HG03571 (cell line): ENCODE measurements at regions not wholly inside any gene's neighbourhood (a gene's known extent, or its start where the extent isn't known, plus 50 kb on each side); places are given as distances from the start of the nearest gene placed in this dataset.
"Not testable (repeated sequence)": the region's sequence is repeated elsewhere in the genome, so short reads cannot be mapped to it uniquely, and the experiment has no call there.

Experiments
- ATAC-seq: cut with Tn5 transposase; IDR thresholded peaks from one replicate; pipeline ENCODE4 v1.9.1; 2021; ENCODE audit not compliant: unreplicated experiment

DNA sequence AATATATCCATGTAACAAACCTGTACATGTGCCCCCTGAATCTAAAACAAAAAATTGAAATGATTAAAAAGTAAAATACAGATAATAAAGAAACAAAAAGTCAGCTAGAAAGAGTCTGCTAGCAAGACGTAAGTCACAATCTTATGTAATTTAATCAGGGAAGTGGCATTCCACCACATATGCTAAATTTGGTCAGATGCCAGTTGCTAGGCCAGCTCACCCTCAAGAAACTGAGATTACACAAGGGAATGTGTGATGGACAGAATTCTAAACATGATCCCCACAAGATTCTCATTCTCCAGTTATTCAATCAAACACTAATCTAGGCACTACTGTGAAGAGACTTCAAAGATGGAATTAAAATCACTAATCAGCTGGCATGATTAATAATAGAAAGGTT lies 689.3 kb downstream of the CENPC start:
- ATAC-seq = no peak

DNA sequence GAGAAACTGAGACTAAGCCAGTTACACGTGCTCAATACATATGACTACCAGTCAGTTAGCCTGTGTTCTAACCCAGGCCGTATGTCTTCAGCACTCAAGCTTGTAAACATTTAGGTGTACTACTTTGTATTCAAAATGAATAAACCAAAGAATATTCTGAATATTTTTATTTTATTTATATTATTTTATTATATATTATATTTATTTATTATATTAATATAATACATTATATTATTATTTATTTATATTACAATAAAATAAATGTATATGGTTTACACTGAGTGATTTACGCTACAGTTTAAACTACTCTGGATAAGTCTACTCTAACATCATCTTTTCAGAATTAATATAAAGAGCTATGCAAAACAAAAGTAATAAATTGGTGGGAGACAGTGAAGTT lies 691.5 kb downstream of the CENPC start:
- ATAC-seq = no peak

DNA sequence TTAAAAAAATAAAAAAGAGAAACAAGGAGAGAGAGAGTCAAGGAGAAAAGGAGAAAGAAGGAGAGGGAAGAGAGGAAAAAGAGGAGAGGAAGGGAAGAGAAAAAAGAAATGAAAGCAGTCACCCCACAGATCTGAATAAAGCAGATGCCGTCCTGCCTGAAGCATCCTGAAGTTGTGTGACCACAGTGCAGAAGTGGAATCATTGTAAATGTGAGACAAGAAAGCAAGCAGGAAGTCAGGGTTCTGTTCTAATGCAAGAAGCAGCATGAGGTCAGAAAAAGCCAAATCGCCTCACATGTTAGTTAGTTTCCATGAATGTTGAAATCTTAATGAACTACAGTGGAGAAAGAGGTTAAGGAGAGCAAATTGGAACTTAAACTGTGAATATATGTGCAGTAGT lies 692.5 kb downstream of the CENPC start:
- ATAC-seq = no peak

DNA sequence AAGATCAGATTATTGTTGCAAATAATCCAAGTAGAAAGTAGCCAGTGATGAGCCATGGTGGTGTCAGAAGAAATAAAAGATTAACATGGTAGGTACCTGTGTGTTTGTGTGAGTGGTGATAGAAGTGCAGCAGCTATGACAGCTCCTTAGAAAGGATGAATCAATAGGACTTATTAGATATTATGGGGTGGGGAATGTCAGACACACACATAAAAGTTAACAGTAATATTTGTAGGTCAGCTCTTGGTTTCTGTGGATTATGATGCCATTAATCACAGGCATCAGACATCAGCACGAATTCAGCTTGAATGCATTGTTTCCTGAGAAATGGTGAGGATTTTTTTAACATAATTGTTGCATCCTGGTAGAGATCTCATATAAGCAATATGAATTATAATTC lies 695.7 kb downstream of the CENPC start:
- ATAC-seq = no peak

DNA sequence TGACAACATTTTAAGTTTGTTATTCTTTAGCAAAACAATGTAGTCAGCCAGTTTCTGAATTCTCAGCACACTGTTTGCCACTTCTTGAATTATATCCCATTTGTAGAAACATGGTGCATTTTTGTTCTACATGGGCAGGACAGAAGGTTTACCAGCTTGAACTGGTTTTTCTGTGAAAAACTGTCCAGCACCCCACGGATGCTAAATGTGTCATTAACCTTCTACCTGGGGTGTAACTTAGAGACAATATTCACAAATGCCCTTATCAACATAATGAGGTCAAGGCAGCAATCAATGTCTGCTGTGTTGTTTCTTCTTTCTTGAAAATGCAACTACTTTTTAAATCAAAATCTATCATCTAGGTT lies 702.6 kb downstream of the CENPC start:
- no peak for ATAC-seq

DNA sequence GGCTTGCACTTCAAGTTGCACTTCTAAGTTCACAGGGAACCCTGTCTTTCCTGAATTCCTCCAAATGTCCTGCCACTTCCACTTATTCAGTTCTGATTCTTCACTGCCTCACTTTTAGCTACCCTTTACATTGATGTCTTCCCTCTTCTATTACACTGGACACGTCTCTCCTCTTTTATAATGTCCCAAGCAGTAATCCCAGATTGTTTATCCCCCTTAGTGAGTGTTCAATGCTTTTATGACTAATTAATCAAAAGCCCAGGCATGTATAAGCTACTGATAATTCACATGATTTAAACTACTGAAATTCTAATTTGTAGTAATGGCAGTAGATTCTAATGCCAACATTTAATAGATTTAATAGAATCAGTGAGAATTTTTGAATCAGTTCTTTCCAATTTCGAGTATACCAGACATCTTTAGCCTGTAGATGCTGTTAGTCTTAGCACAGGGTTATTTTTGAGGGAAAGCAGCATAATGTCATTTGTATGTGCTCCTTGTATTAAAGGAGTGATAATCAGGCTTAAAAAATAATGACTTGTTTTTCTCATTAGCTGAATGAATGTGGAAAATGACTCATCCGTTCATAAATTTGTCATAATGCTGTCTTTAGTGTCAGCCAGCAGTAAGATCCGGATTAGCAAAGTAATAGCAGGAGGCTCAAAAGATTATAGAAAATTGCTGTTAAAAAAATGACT lies 703.1 kb downstream of the CENPC start:
- no peak for ATAC-seq

DNA sequence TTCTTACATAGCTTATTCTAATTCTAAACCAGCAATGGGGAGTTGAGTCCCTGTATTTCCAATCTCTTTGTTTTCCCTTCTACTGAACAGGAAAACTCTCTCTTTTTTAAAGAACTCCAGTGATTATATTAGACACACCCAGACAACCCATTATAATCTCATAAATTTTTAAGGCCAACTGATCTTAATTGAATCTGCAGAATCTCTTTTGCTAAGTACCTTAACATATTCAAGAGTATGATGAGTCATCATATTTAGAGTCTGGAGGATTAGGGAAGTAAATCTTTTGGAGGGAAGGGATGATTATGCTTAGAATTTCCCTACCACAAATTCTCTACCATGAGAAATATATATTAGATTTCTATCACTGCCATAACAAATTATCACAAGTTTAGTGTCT lies 705.1 kb downstream of the CENPC start:
- ATAC-seq = no peak

DNA sequence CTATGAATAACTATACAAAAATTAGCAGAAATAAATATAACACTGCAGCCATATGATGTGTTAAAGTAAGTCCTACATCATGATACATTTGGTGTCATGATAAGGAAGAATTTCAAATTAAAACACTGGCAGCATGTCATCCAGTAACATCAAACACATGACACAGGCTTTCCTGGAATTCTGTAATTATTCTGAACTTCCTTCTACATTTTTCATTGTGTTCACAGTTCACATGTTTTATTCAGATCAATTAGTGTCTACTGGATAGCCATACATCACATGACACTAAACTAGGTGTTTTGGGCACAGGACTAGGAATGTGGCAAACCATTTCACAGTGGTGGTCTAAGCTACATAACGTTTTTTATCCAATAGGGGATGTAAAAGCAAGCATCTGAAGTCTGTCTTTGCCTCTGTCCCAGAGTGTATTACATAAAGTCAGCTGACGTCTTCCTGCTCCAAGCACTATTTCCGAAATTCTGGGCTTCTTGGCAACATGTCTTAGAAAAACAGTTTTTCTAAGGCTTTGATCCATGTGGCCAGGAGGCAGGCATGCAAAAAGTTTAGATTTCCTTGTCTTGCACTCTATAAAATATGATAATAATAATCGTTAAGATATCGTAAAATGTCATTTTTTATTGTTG lies 707.9 kb downstream of the CENPC start:
- ATAC-seq = no peak

DNA sequence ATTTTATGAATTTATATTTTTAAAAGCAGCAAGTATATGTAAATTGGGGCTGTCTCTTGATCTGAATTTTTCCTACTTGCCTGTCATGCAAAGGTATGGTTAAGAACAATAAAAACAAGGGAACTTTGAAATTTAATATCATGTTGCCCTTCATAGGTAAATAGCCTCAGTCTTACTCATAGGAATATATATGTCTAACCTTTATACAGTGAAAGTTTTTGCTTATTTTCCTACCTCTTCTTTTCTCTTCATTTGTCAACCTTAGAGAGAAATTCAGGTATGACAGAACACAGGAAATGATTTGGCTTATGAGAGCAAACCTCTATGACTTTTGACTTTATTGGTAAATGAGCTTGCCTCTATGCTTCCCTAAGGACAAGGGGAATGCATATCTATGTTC lies 716.0 kb downstream of the CENPC start:
- no peak for ATAC-seq

DNA sequence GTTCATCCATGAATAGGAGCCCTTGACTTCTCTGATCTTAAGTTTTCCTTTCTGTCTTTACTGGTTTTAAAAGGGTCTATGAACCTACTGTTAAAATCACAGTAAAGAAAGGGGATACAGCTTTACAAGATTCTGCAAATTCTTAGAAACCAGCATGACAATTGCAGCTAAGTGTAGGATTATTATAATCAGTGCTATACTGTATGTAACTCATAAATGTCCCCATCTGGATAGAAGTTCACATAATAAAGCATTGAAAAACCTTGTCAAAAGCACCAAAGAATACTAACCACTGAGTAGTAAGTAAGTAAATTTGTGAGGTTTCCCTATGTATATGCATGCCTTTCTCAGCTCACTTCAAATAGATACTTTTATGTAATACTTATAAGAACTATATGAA lies 724.6 kb downstream of the CENPC start:
- ATAC-seq = no peak

DNA sequence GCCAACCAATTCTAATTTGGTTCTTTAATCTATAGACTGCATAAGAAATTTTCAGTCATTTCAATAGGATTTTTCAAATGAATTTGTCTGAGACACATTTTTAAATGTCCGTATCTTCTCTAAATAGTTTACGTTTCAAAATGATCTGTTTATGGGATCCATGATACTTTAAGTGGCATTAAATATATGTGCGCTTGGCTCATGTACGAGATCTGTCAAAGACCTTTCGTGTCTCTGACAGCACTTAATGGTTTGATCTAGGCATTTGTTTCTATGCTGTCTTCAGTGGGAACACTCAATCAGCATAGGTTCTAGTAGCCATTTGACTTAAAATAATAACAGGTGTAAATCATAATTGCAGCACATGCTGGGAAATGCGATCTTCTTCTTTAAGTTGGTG lies 731.0 kb downstream of the CENPC start:
- ATAC-seq = no peak

DNA sequence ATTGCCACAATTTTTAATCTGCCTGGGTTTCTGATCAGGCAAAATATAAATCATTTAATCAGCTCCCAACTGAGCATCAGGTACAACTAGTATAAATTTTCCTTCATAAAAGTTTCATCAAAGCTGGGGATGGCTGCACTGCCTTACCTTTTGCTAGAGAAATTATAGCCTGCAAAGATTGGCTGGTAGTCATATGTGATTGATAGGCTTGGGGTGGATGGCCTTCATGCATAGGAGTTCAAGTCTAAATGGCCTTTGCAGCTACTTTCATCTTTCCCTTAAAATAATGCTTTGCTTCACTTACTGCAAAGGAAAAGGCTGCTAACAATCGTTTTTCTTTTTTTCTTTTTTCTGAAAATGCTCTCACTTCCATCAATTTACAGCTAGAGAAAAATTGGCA lies 739.7 kb downstream of the CENPC start:
- ATAC-seq = no peak

DNA sequence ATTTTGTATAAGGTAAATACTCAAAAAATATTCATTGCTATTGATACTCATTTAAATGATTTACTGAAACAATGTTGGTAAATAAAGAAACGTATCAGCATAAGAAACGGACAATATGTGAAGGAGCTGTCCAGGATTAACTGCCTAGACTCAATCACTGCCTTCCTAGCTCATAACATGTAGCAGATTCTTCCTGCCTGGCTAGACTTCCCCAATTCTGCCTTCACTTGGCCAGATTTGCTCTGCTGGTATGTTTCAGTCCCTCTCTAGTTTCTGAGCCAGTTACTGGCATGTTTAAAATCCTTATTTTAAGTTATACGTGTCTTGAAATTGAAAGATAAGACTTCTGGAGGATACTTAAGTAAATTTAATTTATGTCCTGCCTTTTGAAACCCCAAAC lies 740.3 kb downstream of the CENPC start:
- ATAC-seq = no peak

DNA sequence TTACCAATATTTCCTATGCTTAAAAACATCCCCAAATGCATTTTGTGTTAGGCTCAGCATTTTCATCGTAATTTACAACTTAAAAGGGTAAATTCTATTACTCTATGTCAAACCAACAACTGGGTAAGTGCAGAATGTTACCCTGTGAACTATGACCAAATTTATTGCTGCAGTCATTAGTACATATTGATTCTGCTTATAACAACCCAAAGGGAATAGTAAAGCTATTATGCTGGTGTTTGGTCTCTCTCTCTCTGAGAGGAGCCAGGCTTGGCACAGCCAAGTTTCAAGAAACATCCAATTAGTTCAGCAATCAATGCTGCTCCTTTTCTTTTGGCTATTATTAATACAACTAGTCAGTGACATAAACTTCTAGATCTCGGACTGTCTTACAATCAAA lies 747.7 kb downstream of the CENPC start:
- ATAC-seq = no peak

DNA sequence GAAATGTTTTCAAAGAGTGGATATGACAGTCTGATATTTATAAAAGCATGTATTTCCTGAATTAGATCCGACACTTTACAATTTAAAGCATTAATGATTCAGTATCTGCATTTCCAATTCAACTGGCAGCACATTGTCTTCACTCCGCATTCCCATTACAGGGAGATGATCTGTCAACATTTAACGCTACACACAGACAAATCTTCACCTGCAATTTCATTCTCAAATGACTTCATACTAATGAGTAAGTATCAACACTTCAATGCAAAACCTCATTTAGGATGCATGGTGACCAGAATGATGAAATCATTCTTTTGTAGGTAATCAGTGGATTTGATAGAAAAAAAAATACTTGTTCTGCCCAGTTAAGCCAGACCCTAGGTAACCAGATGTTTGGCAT lies 749.6 kb downstream of the CENPC start:
- no peak for ATAC-seq

DNA sequence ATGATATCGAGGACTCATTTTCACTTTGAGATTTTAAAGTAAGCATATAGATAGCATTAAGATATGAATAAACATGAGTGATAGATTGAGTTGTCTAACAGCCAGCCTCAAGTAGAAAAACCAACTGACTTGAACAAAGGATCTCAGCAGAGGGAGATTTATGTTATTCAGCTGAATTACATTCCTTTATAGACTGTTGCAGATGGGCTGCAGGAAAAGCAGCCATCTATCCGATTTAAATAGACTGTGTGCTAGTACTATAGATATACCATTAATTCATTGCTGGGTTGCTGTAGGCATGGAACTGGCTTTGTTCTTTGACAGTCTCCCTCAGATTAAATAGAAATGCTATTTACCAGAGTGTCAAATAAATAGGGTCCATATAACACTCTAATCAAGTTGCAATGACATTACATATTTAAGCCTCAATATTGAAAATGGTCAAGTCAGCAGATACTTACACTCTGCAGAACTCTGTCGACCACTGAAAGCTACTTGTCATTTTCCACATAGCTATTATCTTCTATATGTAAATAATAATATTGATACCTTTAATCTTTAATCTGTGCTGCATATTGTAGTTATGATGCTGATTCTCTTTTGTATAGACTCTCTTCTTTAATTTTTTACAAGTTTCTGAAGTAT lies 750.8 kb downstream of the CENPC start:
- ATAC-seq = no peak

DNA sequence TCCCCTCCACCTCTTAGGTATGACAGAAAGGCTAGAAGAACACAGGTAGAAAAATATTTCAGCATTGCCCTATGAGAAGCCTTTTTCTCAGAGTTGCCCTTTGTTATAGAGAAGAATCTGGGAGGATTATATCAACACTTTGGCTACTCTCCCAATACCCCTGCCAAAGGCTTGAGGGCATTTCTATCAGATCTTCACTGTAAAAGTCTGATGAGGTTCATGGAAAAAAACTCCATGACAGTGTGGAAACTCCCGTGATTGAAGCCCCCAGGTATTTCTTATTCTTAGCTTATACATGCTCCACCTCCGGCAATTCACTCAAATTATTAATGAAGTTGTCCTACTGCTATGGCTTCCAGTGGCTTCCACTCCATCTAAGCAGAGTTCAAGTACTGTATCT lies 753.6 kb downstream of the CENPC start:
- no peak for ATAC-seq

DNA sequence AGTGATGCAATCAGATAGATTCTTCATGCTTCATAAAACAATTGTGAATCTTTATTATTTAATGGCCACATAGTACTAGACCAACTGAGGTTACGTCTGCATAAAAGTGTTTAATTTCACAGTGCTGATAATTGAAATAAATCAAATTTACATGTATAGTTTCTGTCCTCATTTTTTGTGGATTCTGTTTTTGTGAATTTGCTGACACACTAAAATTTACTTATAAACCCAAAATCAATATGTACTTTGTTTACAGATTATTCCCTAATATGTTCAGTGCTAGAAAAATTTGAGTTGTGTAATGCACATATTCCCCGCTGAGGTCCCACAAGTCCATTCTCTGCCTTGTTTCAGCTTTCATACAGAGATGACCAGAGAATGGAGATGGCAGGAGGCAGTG lies 759.8 kb downstream of the CENPC start:
- ATAC-seq = no peak

DNA sequence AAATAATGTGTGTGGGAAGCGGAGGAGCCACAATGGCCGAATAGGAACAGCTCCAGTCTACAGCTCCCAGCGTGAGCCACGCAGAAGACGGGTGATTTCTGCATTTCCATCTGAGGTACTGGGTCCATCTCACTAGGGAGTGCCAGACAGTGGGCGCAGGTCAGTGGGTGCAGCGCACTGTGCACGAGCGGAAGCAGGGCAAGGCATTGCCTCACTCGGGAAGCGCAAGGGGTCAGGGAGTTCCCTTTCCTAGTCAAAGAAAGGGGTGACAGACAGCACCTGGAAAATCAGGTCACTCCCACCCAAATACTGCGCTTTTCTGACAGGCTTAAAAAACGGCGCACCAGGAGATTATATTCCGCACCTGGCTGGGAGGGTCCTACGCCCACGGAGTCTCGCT lies 762.6 kb downstream of the CENPC start:
- not testable (repeated sequence) for ATAC-seq

DNA sequence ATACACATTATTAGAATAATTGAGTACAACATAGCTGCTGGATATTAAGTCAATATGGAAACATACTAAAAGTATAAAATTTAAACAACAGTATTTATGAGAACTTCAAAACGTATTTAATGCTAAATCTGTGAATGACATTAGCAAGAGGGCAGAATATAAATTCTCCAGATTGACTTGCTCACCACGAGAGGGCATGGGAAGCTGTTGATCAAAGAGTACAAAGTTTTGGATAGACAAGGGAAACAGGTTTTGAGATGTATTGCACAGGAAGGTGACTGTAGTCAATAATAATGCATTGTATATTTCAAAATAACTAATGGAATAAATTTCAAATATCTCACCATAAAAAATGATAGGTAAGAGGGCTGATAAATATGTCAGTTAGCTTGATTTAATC lies 768.2 kb downstream of the CENPC start:
- no peak for ATAC-seq

DNA sequence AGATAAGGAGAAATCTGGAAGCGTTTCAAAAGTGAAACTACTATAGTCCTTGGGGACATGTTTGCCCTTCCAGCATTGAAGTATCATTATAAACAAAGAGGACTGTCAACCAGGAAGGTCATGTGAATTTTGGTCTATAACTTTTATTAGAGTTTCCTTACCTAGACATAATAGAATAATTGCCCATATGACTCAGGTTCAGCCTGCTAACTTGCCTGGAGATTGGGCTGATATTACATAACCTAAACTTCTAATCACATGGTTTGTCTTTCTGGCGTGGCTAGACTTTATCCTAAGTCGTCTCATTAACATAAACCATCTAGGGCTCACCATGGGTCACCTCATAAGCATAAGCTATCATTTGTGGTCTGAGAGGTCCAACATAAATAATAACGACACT lies 775.9 kb downstream of the CENPC start:
- ATAC-seq = no peak

DNA sequence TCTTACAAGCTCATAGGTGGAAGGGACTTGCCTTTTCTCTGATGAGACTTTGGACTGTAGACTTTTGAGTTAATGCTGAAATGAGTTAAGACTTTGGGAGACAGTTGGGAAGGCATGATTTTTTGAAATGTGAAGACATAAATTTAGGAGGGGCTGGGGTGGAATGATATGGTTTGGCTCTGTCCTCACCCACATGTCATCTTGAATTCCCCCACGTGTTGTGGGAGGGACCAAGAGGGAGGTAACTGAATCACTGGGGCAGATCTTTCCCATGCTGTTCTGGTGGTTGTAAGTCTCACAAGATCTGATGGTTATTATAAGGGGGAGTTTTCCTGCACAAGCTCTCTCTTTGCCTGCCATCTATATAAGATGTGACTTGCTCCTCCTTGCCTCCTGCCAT lies 777.9 kb downstream of the CENPC start:
- no peak for ATAC-seq

DNA sequence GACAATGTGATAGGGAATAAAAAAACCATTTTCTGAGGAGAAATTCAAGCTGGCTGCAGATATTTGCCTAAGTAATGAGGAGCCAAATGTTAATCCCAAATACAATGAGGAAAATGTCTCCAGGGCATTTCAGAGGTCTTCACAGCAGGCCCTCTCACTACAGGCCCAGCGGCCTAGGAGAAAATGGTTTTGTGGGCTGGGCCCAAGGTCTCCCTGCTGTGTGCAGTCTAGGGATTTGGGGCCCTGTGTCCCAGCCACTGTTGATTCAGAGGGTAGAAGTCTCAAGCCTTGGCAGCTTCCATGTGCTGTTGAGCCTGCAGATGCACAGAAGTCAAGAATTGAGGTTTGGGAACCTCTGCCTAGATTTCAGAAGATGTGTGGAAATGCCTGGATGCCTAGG lies 778.7 kb downstream of the CENPC start:
- no peak for ATAC-seq
